ENCODE measurements at regions not wholly inside any gene's neighbourhood (a gene's known extent, or its start where the extent isn't known, plus 50 kb on each side); places are given as distances from the start of the nearest gene placed in this dataset.
A peak's percentile ranks its signal among the peaks of the same experiment; 100 is the strongest.

DNA sequence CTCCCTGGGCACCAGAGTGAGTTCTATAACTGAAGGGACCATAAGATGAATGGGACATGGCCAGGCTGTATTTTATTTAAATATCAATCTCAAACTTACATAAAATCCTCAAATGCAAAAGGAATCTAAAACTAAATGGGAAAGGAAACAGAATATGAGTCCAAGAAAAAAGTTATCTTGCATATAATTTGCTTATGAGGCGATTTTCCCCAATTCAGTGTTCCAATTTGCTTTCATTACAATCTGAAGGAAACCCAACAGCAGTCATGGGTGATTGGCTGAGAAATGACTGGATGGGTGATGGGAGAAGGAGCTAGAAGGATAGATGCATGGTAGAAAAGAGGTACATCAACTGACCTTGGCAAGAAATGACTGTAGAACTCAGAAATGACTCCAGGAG, 511.3 kb upstream of the TENM3 start:
- Histone ChIP-seq H3K4ac (ENCODE audit: low read depth, low read length) (no peak overlapping the region), H2AK9ac (replicated peaks; ENCODE audit: low read depth, low read length, poor library complexity) (no peak overlapping the region), H3K9me1 (ENCODE audit: insufficient read depth, low read length) (no peaks in the 10 kb centered on the region), H3K4me1 (ENCODE audit: control insufficient read depth, insufficient read depth, low read length) (no peaks in the 10 kb centered on the region), H3K79me1 (ENCODE audit: low read depth in 1 of 2, low read length in 2 of 2) (no peaks in the 10 kb centered on the region), H2AFZ (replicated peaks; ENCODE audit: low read length, poor library complexity) (no peak overlapping the region), H2BK5ac (ENCODE audit: low read depth, low read length, poor library complexity, severe bottlenecking) (no peak overlapping the region), H3K9me3 (ENCODE audit: control insufficient read depth, insufficient read depth, low read length) (no peaks in the 10 kb centered on the region), H3K27me3 (ENCODE audit: control insufficient read depth, insufficient read depth, low read length) (no peaks in the 10 kb centered on the region), H4K5ac (ENCODE audit: low read depth, low read length) (no peak overlapping the region), H4K91ac (ENCODE audit: insufficient read depth, low read depth, low read length) (no peak overlapping the region), H3K9ac (ENCODE audit: low read depth, low read length) (no peak overlapping the region), H3K56ac (ENCODE audit: extremely low read depth, insufficient read depth, low read length) (no peak overlapping the region), H3K27ac (ENCODE audit: insufficient read depth, low read length) (no peak overlapping the region), H3K14ac (replicated peaks; ENCODE audit: low read depth, low read length) (no peak overlapping the region), H3K36me3 (ENCODE audit: control insufficient read depth, insufficient read depth, low read length) (no peaks in the 10 kb centered on the region), H4K20me1 (ENCODE audit: insufficient read depth, low read length) (no peaks in the 10 kb centered on the region), H3K18ac (ENCODE audit: low read depth, low read length) (no peak overlapping the region), H3K4me3 (ENCODE audit: insufficient read depth, low read depth, low read length) (no peak overlapping the region), H2AK5ac (ENCODE audit: low read depth, low read length) (no peak overlapping the region), H2BK20ac (ENCODE audit: low read depth, low read length) (no peak overlapping the region), H2BK15ac (ENCODE audit: low read depth, low read length) (no peak overlapping the region), H3K4me2 (ENCODE audit: low read depth, low read length) (no peak overlapping the region), H3K23ac (ENCODE audit: low read depth, low read length) (no peak overlapping the region), H2BK120ac (ENCODE audit: low read depth, low read length) (no peak overlapping the region), H4K8ac (ENCODE audit: low read depth in 2 of 2, low read length in 2 of 2) (no peak overlapping the region)
- POLR2A ChIA-PET (ENCODE audit: unreplicated experiment), result no interaction called here
- TF ChIP-seq POLR2A (IDR thresholded peaks at IDR 0.05; ENCODE audit: low read depth, low read length) (no peak), MAFK (IDR thresholded peaks at IDR 0.05; ENCODE audit: low read depth, low read length) (peak; percentile 74)
- no peak for ATAC-seq (ENCODE audit: low read depth)
- CTCF ChIA-PET, result no interaction called here
- no TSS peak for BruUV-seq (replicated peaks)
- in situ Hi-C loops (cut with MboI; ENCODE audit: low sequenced_read_pairs) (no loop called here), dilution Hi-C loops (cut with HindIII; ENCODE audit: low sequenced_read_pairs, unreplicated experiment) (no loop called here), intact Hi-C loops (cut with micrococcal nuclease) (no loop called here)
- no peak for DNase-seq
- no CpG with 5 or more reads among the region's 1 CpG for WGBS, 2 experiments (ENCODE audit: extremely low coverage in 2 of 2, insufficient read length in 1 of 2)

Measured in IMR-90 (cell line).